HEK293T (cell line): ENCODE measurements at regions not wholly inside any gene's neighbourhood (a gene's known extent, or its start where the extent isn't known, plus 50 kb on each side); places are given as distances from the start of the nearest gene placed in this dataset.

Experiments
- ARNT ChIP-seq: fragments of 450-650 bp; IDR thresholded peaks from 2 replicates; pipeline ENCODE4 v1.6.1; 2017; ENCODE audit warnings: mild to moderate bottlenecking
- BHLHE40 ChIP-seq: fragments of 450-650 bp; IDR thresholded peaks from 2 replicates; pipeline ENCODE4 v1.6.1; 2016; ENCODE audit warnings: mild to moderate bottlenecking, moderate library complexity, borderline replicate concordance
- FOXA1 ChIP-seq: fragments of 450-650 bp; IDR thresholded peaks from 2 replicates; pipeline ENCODE4 v1.6.1; 2016; ENCODE audit warnings: mild to moderate bottlenecking
- FOXK2 ChIP-seq: fragments of 450-650 bp; IDR thresholded peaks from 2 replicates; pipeline ENCODE4 v1.6.1; 2016; ENCODE audit warnings: mild to moderate bottlenecking
- FOXM1 ChIP-seq: fragments of 450-650 bp; IDR thresholded peaks from 2 replicates; pipeline ENCODE4 v1.6.1; 2017; ENCODE audit warnings: mild to moderate bottlenecking, borderline replicate concordance
- HDGF ChIP-seq: fragments of 450-650 bp; IDR thresholded peaks from 2 replicates; pipeline ENCODE4 v1.6.1; 2017; ENCODE audit warnings: antibody characterized with exemption, borderline replicate concordance
- NFRKB ChIP-seq: fragments of 450-650 bp; IDR thresholded peaks from 2 replicates; pipeline ENCODE4 v1.6.1; 2016; ENCODE audit warnings: mild to moderate bottlenecking, moderate library complexity
- PKNOX1 ChIP-seq: fragments of 450-650 bp; IDR thresholded peaks from 2 replicates; pipeline ENCODE4 v1.6.1; 2016
- SP1 ChIP-seq: fragments of 450-650 bp; IDR thresholded peaks from 2 replicates; pipeline ENCODE4 v1.6.1; 2017
- SUZ12 ChIP-seq: fragments of 450-650 bp; IDR thresholded peaks from 2 replicates; pipeline ENCODE4 v1.6.1; 2016; ENCODE audit warnings: mild to moderate bottlenecking
- TARDBP ChIP-seq: fragments of 450-650 bp; IDR thresholded peaks from 2 replicates; pipeline ENCODE4 v1.6.1; 2016

GRCh38 chr3:182410051-182410450 lies 383.3 kb upstream of the ATP11B start:
- TF ChIP-seq FOXM1 (no peak), NFRKB (no peak), PKNOX1 (no peak), TARDBP (no peak), FOXK2 (no peak), BHLHE40 (no peak), SUZ12 (no peak), SP1 (no peak), ARNT (no peak), FOXA1 (no peak), HDGF (no peak)
